Amygdala (tissue), 56 donors: ENCODE measurements at regions not wholly inside any gene's neighbourhood (a gene's known extent, or its start where the extent isn't known, plus 50 kb on each side); places are given as distances from the start of the nearest gene placed in this dataset.

Experiments
- DNase-seq, 56 donors: peaks; one replicate each; lab custom pipeline; 2025; lab: John Stamatoyannopoulos, UW

- DNase-seq: no peak
These were observed 176.2 kb upstream of the SHH start for GRCh38 chr7:155988416-155988815.

- no peak for DNase-seq
These were observed 175.5 kb upstream of the SHH start for GRCh38 chr7:155987681-155988235.

- DNase-seq: no peak
These were observed 174.4 kb upstream of the SHH start for GRCh38 chr7:155986497-155987160.

- no peak for DNase-seq
These were observed 173.4 kb upstream of the SHH start for GRCh38 chr7:155985518-155986250.

GRCh38 chr7:155984609-155985405 is 172.5 kb upstream of the SHH start:
- DNase-seq: no peak

GRCh38 chr7:155984028-155984580 is 171.8 kb upstream of the SHH start:
- DNase-seq: no peak

- DNase-seq: no peak
These were observed 171.0 kb upstream of the SHH start for GRCh38 chr7:155983176-155983815.

- DNase-seq: no peak
These were observed 169.4 kb upstream of the SHH start for GRCh38 chr7:155981703-155982102.

GRCh38 chr7:155980841-155981240 is 168.6 kb upstream of the SHH start:
- DNase-seq: no peak

- no peak for DNase-seq
These were observed 167.7 kb upstream of the SHH start for GRCh38 chr7:155979994-155980393.

GRCh38 chr7:155979566-155979965 is 167.3 kb upstream of the SHH start:
- DNase-seq: no peak

GRCh38 chr7:155975490-155975889 is 163.2 kb upstream of the SHH start:
- DNase-seq: no peak

- no peak for DNase-seq
These were observed 162.1 kb upstream of the SHH start for GRCh38 chr7:155974186-155974897.

- no peak for DNase-seq
These were observed 161.3 kb upstream of the SHH start for GRCh38 chr7:155973451-155973997.

- no peak for DNase-seq
These were observed 160.6 kb upstream of the SHH start for GRCh38 chr7:155972651-155973390.

GRCh38 chr7:155972247-155972646 is 160.0 kb upstream of the SHH start:
- no peak for DNase-seq

- DNase-seq: no peak
These were observed 159.0 kb upstream of the SHH start for GRCh38 chr7:155971180-155971770.

- DNase-seq: no peak
These were observed 157.1 kb upstream of the SHH start for GRCh38 chr7:155969192-155969929.
